ENCODE measurements at regions not wholly inside any gene's neighbourhood (a gene's known extent, or its start where the extent isn't known, plus 50 kb on each side); places are given as distances from the start of the nearest gene placed in this dataset.
"Not testable (repeated sequence)": the region's sequence is repeated elsewhere in the genome, so short reads cannot be mapped to it uniquely, and the experiment has no call there.

DNA sequence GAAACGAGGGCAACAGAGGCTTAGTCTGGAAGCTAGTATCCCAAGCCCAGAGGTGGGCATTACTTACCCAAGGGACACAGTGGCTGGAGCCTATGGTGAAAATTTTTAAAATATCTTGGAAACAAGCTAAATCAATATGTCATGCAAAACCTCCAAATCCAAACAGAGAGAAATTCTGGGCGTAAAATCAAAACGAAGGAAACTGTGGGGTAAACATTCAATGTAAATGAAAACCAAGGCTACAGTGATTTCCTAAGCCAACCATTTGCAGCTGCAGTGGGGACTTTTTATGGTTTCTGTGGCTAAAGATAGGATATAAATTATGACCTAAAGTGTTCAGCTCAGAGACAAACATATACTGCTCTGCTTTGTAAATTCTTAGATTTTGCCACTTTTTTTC is 507.7 kb upstream of the DIAPH2 start:
- no peak for DNase-seq
- intact Hi-C loops (cut with DNase I), result no loop called here

- no peak for DNase-seq
- intact Hi-C loops (cut with DNase I), result no loop called here
Observed at GRCh38 chrX:96181605-96182004, 503.0 kb upstream of the DIAPH2 start.

DNA sequence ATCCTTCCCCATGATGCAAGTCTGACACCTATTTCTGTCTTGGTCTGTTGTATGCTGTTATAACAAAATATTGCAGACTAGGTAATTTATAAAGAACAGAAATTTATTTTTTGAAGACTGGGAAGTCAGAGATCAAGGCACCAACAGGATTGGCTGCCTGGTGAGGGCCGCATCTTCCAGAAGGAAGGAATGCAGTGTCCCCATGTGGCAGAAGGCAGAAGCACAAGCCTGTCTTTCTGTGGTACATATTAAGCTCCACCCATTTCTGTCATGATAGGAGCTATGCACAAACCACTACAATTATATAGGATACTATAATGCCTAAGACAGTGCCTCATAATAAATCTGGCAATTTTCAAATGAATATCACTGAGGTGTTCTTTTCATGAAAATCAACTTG is 502.3 kb upstream of the DIAPH2 start:
- intact Hi-C loops (cut with DNase I), result no loop called here
- no peak for DNase-seq

DNA sequence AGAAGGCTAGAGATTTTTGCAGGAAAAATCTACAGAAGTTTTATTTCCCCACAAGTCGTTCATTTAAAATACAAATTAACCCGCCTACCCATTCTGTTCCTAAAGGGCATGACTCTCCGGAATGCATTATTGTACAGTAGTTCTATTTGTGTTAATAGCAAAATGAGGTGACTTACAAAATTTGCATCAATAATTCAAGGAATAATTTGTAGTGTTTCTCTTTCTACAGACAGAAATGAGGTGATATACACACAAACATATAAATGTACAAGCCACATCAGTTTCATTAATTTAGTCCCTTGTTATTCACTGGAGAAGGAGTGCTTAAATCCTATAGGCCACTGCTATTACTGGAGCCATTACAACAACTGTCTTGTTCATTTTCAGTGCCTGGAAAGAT is 501.3 kb upstream of the DIAPH2 start:
- no peak for DNase-seq
- intact Hi-C loops (cut with DNase I), result no loop called here

DNA sequence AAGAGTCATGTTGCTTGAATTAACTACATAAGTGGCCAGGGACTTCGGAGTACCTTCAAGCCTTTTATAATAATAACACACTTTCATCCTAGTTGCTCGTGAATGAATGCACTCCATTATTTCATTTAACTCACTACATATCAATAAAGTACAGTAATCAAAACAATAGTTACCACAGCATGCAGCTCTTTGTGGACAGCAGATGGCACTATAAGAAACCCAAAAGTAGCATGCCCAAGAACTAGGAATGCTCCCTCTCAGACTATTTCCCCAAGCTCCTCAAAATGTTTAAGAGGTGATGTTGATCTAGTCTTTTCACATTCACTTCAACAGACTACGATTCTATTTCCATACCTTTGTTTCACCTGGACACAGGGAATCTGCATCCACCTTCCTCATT is 500.8 kb upstream of the DIAPH2 start:
- DNase-seq, result no peak
- intact Hi-C loops (cut with DNase I), result no loop called here

GRCh38 chrX:96204928-96205327 is 479.7 kb upstream of the DIAPH2 start:
- intact Hi-C loops (cut with DNase I), result no loop called here
- DNase-seq, result no peak

- intact Hi-C loops (cut with DNase I), result no loop called here
- no peak for DNase-seq
Observed at GRCh38 chrX:96211953-96212352, 472.7 kb upstream of the DIAPH2 start.

DNA sequence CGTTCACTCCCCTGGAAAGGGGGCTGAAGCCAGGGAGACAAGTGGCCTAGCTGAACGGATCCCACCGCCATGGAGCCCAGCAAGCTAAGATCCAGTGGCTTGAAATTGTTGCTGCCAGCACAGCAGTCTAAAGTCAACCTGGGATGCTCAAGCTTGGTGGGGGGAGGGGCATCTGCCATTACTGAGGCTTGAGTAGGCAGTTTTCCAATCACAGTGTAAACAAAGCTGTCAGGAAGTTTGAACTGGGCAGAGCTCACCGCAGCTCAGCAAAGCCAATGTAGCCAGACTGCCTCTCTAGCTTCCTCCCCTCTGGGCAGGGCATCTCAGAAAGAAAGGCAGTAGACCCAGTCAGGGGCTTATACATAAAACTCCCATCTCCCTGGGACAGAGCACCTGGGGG is 470.0 kb upstream of the DIAPH2 start:
- intact Hi-C loops (cut with DNase I); DNase-seq: not testable (repeated sequence)

DNA sequence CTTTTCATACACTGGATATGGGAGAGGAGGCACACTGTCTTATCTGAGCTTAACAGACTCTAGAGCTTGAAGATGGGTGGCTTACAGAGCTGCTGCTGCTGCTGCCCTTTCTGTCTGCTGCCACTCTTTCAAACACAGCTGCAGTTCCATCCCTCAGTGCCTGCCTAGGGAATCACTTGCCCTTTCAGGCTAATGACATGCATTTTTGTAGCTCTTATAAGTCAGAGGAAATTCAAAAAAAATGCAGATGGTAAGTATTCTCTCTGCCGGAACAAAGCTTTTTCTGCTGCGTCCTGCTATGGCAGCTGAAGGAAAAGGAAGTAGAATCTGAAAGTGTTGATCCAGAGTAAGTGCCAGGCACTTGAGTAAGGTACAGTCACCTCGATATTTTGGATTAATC is 460.4 kb upstream of the DIAPH2 start:
- intact Hi-C loops (cut with DNase I), result no loop called here
- DNase-seq, result no peak

DNA sequence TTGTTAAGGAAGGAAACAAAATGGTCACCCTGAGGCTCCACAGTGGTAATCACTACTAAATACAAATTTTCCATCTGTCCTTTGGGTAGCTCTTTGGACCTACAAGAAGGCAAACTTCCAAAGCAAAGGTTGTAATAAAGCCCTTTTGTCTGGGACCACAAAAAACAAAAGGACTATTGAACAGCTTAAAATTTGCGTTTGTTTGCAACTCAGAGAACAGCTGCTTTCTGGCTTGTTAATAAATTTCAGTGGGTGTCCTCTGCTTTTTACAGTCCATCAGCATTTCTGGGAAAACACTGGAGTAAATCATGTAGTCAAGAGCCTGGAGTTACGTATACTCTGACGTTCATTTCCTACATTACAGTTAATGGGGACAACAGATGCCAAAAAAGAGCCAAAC is 439.7 kb upstream of the DIAPH2 start:
- no peak for DNase-seq
- intact Hi-C loops (cut with DNase I), result no loop called here

DNA sequence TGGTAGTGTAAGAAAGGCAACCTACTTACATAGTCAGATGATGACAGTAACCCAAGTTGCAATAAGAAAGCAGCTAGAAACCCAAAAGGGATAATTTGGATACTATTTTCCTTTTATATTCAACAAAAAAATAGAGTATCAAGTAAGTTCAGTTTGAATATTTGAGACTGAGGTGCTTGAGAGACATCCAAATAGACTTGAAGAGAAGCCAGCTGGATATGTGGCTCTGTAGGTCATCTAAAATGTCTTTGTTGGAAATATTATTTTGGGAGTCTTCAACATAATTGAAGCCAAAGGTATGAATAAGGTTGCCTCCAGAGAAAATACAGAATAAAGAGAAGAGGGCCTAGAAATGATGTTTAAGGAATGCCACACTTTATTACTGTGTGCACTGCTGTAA is 438.2 kb upstream of the DIAPH2 start:
- no peak for DNase-seq
- intact Hi-C loops (cut with DNase I), result no loop called here

All from posterior cingulate gyrus (tissue), 11 donors.